B cell (primary cell): ENCODE measurements at regions not wholly inside any gene's neighbourhood (a gene's known extent, or its start where the extent isn't known, plus 50 kb on each side); places are given as distances from the start of the nearest gene placed in this dataset.
"Not testable (repeated sequence)": the region's sequence is repeated elsewhere in the genome, so short reads cannot be mapped to it uniquely, and the experiment has no call there.

ENCODE experiments used
- ATAC-seq: fragments of 200-7000 bp; cut with Tn5 transposase; one replicate; pipeline ENCODE4 v1.10.0; 2021; ENCODE audit warnings: low read depth, mild to moderate bottlenecking, moderate number of reproducible peaks, moderate library complexity
- CTCF ChIA-PET: fragments of 350-600 bp; sonication (Branson Sonifier 250); formaldehyde crosslinking; loops from one replicate; lab custom pipeline; 2021; ENCODE audit warnings: antibody characterized with exemption, inconsistent platforms; lab: Charles Lee
- POLR2A ChIA-PET: fragments of 350-600 bp; sonication (Branson Sonifier 250); formaldehyde crosslinking; loops from one replicate; lab custom pipeline; 2021; ENCODE audit warnings: antibody characterized with exemption; lab: Charles Lee
- DNase-seq: peaks from one replicate; pipeline ENCODE4 v3.0.0; 2013
- H2AFZ ChIP-seq: 2 replicates; pipeline ENCODE4 v1.6.1; 2012; ENCODE audit warnings: mild to moderate bottlenecking, low read depth, low read length; ENCODE audit not compliant: insufficient read depth, poor library complexity, severe bottlenecking
- H3K27ac ChIP-seq, 2 donors: 1 replicate in 1 of 2; 2 replicates in 1 of 2; pipeline ENCODE4 v1.5.1; 2012 to 2013; ENCODE audit warnings: low read length in 2 of 2, mild to moderate bottlenecking in 2 of 2, moderate library complexity in 1 of 2
- H3K27me3 ChIP-seq, 4 experiments: fragments of 200-600 bp in 1 of 4; sonication (generic) in 1 of 4; replicated peaks in 1 of 4; 1 replicate in 2 of 4; 2 replicates in 2 of 4; pipeline versions ENCODE4 v1.6.1 to v1.7.0; 2013 to 2016; ENCODE audit warnings: low read length in 3 of 4, mild to moderate bottlenecking in 2 of 4, mixed read lengths in 1 of 4, moderate library complexity in 1 of 4; ENCODE audit not compliant: insufficient read depth in 4 of 4, control insufficient read depth in 3 of 4; ENCODE audit errors: control extremely low read depth in 1 of 4
- H3K36me3 ChIP-seq, 2 experiments: replicated peaks in 1 of 2; 1 replicate in 1 of 2; 2 replicates in 1 of 2; pipeline versions ENCODE4 v1.6.1 to v1.7.1; 2013; ENCODE audit warnings: low read length in 1 of 2; ENCODE audit not compliant: insufficient read depth in 2 of 2, control insufficient read depth in 1 of 2; ENCODE audit errors: control extremely low read depth in 1 of 2, extremely low read depth in 1 of 2
- H3K4me1 ChIP-seq, 2 donors: fragments of 200-600 bp in 1 of 2; sonication (generic) in 1 of 2; 1 replicate in 1 of 2; 2 replicates in 1 of 2; pipeline versions ENCODE4 v1.5.1 to v1.6.1; 2013 to 2017; ENCODE audit warnings: low read length in 2 of 2; ENCODE audit not compliant: control insufficient read depth in 2 of 2, insufficient read depth in 2 of 2
- H3K4me2 ChIP-seq: replicated peaks from 2 replicates; pipeline ENCODE3; 2012; ENCODE audit warnings: mild to moderate bottlenecking, low read depth, low read length; ENCODE audit not compliant: poor library complexity, severe bottlenecking
- H3K4me3 ChIP-seq, 5 experiments: fragments of 200-600 bp in 1 of 5; sonication (generic) in 1 of 5; 1 replicate in 3 of 5; 2 replicates in 2 of 5; pipeline versions ENCODE4 v1.5.1 to v1.7.0; 2011 to 2016; ENCODE audit warnings: low read length in 4 of 5, mild to moderate bottlenecking in 4 of 5, low read depth in 2 of 5, control low read depth in 1 of 5, moderate library complexity in 1 of 5; ENCODE audit not compliant: insufficient read depth in 1 of 5; ENCODE audit errors: control extremely low read depth in 1 of 5, extremely low read depth in 1 of 5
- H3K79me2 ChIP-seq: fragments of 200-600 bp; sonication (generic); one replicate; pipeline ENCODE4 v1.6.0; 2016; ENCODE audit warnings: low read length; ENCODE audit not compliant: control insufficient read depth, insufficient read depth
- H3K9ac ChIP-seq: fragments of 200-600 bp; sonication (generic); 2 replicates; pipeline ENCODE4 v1.6.1; 2017; ENCODE audit warnings: mild to moderate bottlenecking, low read length, moderate library complexity
- H3K9me3 ChIP-seq, 3 donors: one replicate each; pipeline versions ENCODE4 v1.6.1 to v1.7.1; 2013; ENCODE audit warnings: low read length in 2 of 3; ENCODE audit not compliant: control insufficient read depth in 2 of 3, insufficient read depth in 1 of 3; ENCODE audit errors: control extremely low read depth in 1 of 3
- H4K20me1 ChIP-seq: 2 replicates; pipeline ENCODE4 v1.6.0; 2012; ENCODE audit warnings: mild to moderate bottlenecking, low read length; ENCODE audit not compliant: insufficient read depth, control insufficient read depth, poor library complexity, severe bottlenecking
- H3K27ac Mint-ChIP-seq: one replicate; pipeline ENCODE4 v1.8.0; 2021; ENCODE audit warnings: mixed read lengths
- H3K27me3 Mint-ChIP-seq: one replicate; pipeline ENCODE4 v1.8.0; 2021; ENCODE audit warnings: mixed read lengths
- H3K4me1 Mint-ChIP-seq: one replicate; pipeline ENCODE4 v1.8.0; 2021; ENCODE audit warnings: mixed read lengths
- H3K4me3 Mint-ChIP-seq: one replicate; pipeline ENCODE4 v1.8.0; 2021; ENCODE audit warnings: mixed read lengths
- H3K9me3 Mint-ChIP-seq: one replicate; pipeline ENCODE4 v1.8.0; 2022; ENCODE audit warnings: mixed read lengths; ENCODE audit not compliant: insufficient read depth
- EZH2 ChIP-seq: IDR thresholded peaks from 2 replicates; pipeline ENCODE4 v1.6.1; 2012; ENCODE audit warnings: borderline replicate concordance, low read depth, mild to moderate bottlenecking, moderate library complexity, low read length; ENCODE audit not compliant: insufficient read depth, poor library complexity, severe bottlenecking
- WGBS: methylation state at CpG from one replicate; pipeline ENCODE4 v1.1.5; 2013; ENCODE audit warnings: missing lambda C conversion rate; ENCODE audit not compliant: insufficient coverage; 5-methylcytosine and 5-hydroxymethylcytosine counted together
- intact Hi-C: fragments of 100-400 bp; cut with micrococcal nuclease; formaldehyde crosslinking; loops from one replicate; pipeline ENCODE4 v1.10.0; 2022
- TF ChIP-seq, protein P1 (sequence below): fragments of 200-600 bp; IDR thresholded peaks from one replicate; pipeline ENCODE4 v1.8.0; 2022; ENCODE audit warnings: antibody characterized with exemption, mild to moderate bottlenecking

DNA sequence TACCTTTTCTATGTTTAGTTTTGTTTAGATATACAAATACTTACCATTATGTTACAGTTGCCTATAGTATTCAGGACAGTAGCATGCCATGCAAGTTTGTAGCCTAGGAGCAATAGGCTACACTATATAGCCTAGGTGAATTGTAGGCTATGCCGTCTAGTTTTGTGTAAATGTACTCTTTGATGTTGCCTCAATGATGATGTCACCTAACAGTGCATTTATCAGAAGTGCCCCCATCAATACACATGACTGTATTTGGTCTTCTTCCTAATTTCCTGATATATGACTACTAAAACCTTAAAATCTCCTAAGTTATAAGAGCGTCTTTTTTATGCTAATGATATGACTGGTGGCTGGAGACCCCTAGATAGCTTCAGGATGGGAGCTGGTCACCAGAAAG, 394.4 kb upstream of the STXBP6 start:
- no peak overlapping the region for H3K27ac ChIP-seq
- H3K79me2 ChIP-seq: no peaks in the 10 kb centered on the region
- H3K9me3 ChIP-seq: no peaks in the 10 kb centered on the region
- no peaks in the 10 kb centered on the region for H3K36me3 ChIP-seq
- ChIA-PET POLR2A (no interaction called here), CTCF (no interaction called here)
- no peak for DNase-seq
- H3K4me1 Mint-ChIP-seq: no peaks in the 10 kb centered on the region
- ATAC-seq: no peak
- no peak overlapping the region for H3K4me3 Mint-ChIP-seq
- H3K9ac ChIP-seq: no peak overlapping the region
- intact Hi-C loops: no loop called here
- H3K9me3 Mint-ChIP-seq: peaks cover 2% of the 10 kb centered on the region
- H2AFZ ChIP-seq: no peak overlapping the region
- no peaks in the 10 kb centered on the region for H3K27me3 ChIP-seq
- H3K27me3 Mint-ChIP-seq: no peaks in the 10 kb centered on the region
- H3K4me3 ChIP-seq: no peak overlapping the region
- no peak overlapping the region for H3K4me2 ChIP-seq
- no peaks in the 10 kb centered on the region for H3K4me1 ChIP-seq
- no peak overlapping the region for H3K27ac Mint-ChIP-seq
- WGBS: no CpG with 5 or more reads among the region's 2 CpGs
- TF ChIP-seq EZH2: no peak
- TF ChIP-seq, protein P1, sequence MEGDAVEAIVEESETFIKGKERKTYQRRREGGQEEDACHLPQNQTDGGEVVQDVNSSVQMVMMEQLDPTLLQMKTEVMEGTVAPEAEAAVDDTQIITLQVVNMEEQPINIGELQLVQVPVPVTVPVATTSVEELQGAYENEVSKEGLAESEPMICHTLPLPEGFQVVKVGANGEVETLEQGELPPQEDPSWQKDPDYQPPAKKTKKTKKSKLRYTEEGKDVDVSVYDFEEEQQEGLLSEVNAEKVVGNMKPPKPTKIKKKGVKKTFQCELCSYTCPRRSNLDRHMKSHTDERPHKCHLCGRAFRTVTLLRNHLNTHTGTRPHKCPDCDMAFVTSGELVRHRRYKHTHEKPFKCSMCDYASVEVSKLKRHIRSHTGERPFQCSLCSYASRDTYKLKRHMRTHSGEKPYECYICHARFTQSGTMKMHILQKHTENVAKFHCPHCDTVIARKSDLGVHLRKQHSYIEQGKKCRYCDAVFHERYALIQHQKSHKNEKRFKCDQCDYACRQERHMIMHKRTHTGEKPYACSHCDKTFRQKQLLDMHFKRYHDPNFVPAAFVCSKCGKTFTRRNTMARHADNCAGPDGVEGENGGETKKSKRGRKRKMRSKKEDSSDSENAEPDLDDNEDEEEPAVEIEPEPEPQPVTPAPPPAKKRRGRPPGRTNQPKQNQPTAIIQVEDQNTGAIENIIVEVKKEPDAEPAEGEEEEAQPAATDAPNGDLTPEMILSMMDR: no peak
- no peaks in the 10 kb centered on the region for H4K20me1 ChIP-seq

DNA sequence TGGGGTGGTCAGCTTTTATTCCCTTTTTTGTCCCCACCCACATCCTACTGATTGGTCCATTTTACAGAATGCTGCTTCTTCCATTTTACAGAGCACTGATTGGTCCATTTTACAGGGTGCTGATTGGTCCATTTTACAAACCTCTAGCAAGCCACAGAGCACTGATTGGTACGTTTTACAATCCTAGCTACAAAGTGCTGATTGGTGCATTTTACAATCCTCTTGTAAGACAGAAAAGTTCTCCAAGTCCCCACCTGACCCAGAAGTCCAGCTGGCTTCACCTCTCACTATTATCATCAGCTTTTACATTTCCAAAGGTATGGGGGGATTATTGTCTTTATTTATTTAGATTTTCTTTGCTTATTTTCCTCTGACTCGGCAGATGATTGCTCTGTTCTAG, 390.4 kb upstream of the STXBP6 start:
- intact Hi-C loops, CTCF ChIA-PET, POLR2A ChIA-PET: not testable (repeated sequence)

More for the DNA sequence above, 390.4 kb upstream of the STXBP6 start:
- not testable (repeated sequence) for H3K36me3 ChIP-seq, H3K9me3 ChIP-seq, H3K4me1 Mint-ChIP-seq, H2AFZ ChIP-seq, H3K4me2 ChIP-seq, H3K9ac ChIP-seq, H3K27me3 ChIP-seq, ATAC-seq, H3K27ac Mint-ChIP-seq, H3K4me1 ChIP-seq, H3K4me3 Mint-ChIP-seq, H3K27ac ChIP-seq, H3K9me3 Mint-ChIP-seq, H3K27me3 Mint-ChIP-seq, H3K4me3 ChIP-seq, DNase-seq, H4K20me1 ChIP-seq, H3K79me2 ChIP-seq
- no CpG with 5 or more reads among the region's 2 CpGs for WGBS
